Breast epithelium (tissue), 3 donors: ENCODE measurements at regions not wholly inside any gene's neighbourhood (a gene's known extent, or its start where the extent isn't known, plus 50 kb on each side); places are given as distances from the start of the nearest gene placed in this dataset.

Experiments used
- POLR2A ChIP-seq: fragments of 450-650 bp; IDR thresholded peaks from one replicate; pipeline ENCODE4 v1.6.1; 2016; ENCODE audit warnings: antibody characterized with exemption, mild to moderate bottlenecking, moderate library complexity
- POLR2AphosphoS5 ChIP-seq, 3 donors: sonication (generic); formaldehyde crosslinking; IDR thresholded peaks; one replicate each; pipeline ENCODE4 v1.6.1; 2017; ENCODE audit warnings: antibody characterized with exemption in 3 of 3
- TF ChIP-seq, protein P1 (sequence below), 3 donors: fragments of 450-650 bp; IDR thresholded peaks; one replicate each; pipeline ENCODE4 v1.5.1; 2016 to 2017; ENCODE audit warnings: antibody characterized with exemption in 3 of 3, mild to moderate bottlenecking in 3 of 3, moderate library complexity in 3 of 3

DNA sequence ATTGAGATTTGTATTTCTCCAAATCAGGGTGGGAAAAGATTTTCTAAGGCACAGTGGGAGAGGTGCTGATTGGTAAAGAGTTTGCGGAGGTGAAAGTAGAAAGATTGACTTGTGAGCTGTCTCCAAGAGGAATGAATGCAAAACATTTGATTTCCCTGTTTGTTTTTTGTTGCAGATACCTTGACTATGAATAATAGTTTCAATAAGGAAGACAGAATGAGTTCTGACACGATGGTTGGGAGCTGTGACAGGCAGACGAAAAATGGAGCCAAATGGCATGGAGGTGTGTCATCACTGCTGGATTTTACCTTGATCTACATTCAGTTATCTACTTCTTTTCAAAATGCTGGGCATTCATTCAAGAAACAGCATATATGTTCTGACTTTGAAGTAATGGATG, 145.1 kb downstream of the NFKBIZ start:
- TF ChIP-seq, protein P1, sequence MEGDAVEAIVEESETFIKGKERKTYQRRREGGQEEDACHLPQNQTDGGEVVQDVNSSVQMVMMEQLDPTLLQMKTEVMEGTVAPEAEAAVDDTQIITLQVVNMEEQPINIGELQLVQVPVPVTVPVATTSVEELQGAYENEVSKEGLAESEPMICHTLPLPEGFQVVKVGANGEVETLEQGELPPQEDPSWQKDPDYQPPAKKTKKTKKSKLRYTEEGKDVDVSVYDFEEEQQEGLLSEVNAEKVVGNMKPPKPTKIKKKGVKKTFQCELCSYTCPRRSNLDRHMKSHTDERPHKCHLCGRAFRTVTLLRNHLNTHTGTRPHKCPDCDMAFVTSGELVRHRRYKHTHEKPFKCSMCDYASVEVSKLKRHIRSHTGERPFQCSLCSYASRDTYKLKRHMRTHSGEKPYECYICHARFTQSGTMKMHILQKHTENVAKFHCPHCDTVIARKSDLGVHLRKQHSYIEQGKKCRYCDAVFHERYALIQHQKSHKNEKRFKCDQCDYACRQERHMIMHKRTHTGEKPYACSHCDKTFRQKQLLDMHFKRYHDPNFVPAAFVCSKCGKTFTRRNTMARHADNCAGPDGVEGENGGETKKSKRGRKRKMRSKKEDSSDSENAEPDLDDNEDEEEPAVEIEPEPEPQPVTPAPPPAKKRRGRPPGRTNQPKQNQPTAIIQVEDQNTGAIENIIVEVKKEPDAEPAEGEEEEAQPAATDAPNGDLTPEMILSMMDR (IDR thresholded peaks at IDR 0.05) = no peak
- TF ChIP-seq POLR2AphosphoS5 (IDR thresholded peaks at IDR 0.05) = no peak
- no peak for TF ChIP-seq POLR2A
